ENCODE measurements at regions not wholly inside any gene's neighbourhood (a gene's known extent, or its start where the extent isn't known, plus 50 kb on each side); places are given as distances from the start of the nearest gene placed in this dataset.
"Not testable (repeated sequence)": the region's sequence is repeated elsewhere in the genome, so short reads cannot be mapped to it uniquely, and the experiment has no call there.

GRCh38 chr2:55799624-55800023, 106.0 kb upstream of the PNPT1 start:
- H3K4me2 ChIP-seq (ENCODE audit: low read depth, low read length); H2BK15ac ChIP-seq (ENCODE audit: low read depth, low read length); H4K20me1 ChIP-seq (ENCODE audit: insufficient read depth, low read length); H3K36me3 ChIP-seq (ENCODE audit: control insufficient read depth, insufficient read depth, low read length); H3K56ac ChIP-seq (ENCODE audit: extremely low read depth, insufficient read depth, low read length); H4K5ac ChIP-seq (ENCODE audit: low read depth, low read length); dilution Hi-C loops (cut with HindIII; ENCODE audit: low sequenced_read_pairs, unreplicated experiment); H3K79me1 ChIP-seq (ENCODE audit: low read depth in 1 of 2, low read length in 2 of 2); DNase-seq; H2BK5ac ChIP-seq (ENCODE audit: low read depth, low read length, poor library complexity, severe bottlenecking); intact Hi-C loops (cut with micrococcal nuclease); H3K9me3 ChIP-seq (ENCODE audit: control insufficient read depth, insufficient read depth, low read length); in situ Hi-C loops (cut with MboI; ENCODE audit: low sequenced_read_pairs); H3K23ac ChIP-seq (ENCODE audit: low read depth, low read length); H4K91ac ChIP-seq (ENCODE audit: insufficient read depth, low read depth, low read length); H3K14ac ChIP-seq (replicated peaks; ENCODE audit: low read depth, low read length); BruUV-seq (replicated peaks); H3K4ac ChIP-seq (ENCODE audit: low read depth, low read length); H3K27ac ChIP-seq (ENCODE audit: insufficient read depth, low read length); POLR2A ChIA-PET (ENCODE audit: unreplicated experiment); H3K27me3 ChIP-seq (ENCODE audit: control insufficient read depth, insufficient read depth, low read length); H2AK5ac ChIP-seq (ENCODE audit: low read depth, low read length); H3K4me3 ChIP-seq (ENCODE audit: insufficient read depth, low read depth, low read length); H3K4me1 ChIP-seq (ENCODE audit: control insufficient read depth, insufficient read depth, low read length); H4K8ac ChIP-seq (ENCODE audit: low read depth in 2 of 2, low read length in 2 of 2); ATAC-seq (ENCODE audit: low read depth); H3K18ac ChIP-seq (ENCODE audit: low read depth, low read length); H2BK120ac ChIP-seq (ENCODE audit: low read depth, low read length); H2AFZ ChIP-seq (replicated peaks; ENCODE audit: low read length, poor library complexity); H2AK9ac ChIP-seq (replicated peaks; ENCODE audit: low read depth, low read length, poor library complexity); H3K9me1 ChIP-seq (ENCODE audit: insufficient read depth, low read length); H3K9ac ChIP-seq (ENCODE audit: low read depth, low read length); H2BK20ac ChIP-seq (ENCODE audit: low read depth, low read length): not testable (repeated sequence)
- CTCF ChIA-PET, result interaction anchor here (0.6 kb wide), 1 partner anchor 24 kb away, joined by 3 read pairs; no protein-coding TSS in a partner anchor
- no CpG with 5 or more reads among the region's 14 CpGs for WGBS, 2 experiments (ENCODE audit: extremely low coverage in 2 of 2, insufficient read length in 1 of 2)

Measured in IMR-90 (cell line).